ENCODE measurements at regions not wholly inside any gene's neighbourhood (a gene's known extent, or its start where the extent isn't known, plus 50 kb on each side); places are given as distances from the start of the nearest gene placed in this dataset.

DNA sequence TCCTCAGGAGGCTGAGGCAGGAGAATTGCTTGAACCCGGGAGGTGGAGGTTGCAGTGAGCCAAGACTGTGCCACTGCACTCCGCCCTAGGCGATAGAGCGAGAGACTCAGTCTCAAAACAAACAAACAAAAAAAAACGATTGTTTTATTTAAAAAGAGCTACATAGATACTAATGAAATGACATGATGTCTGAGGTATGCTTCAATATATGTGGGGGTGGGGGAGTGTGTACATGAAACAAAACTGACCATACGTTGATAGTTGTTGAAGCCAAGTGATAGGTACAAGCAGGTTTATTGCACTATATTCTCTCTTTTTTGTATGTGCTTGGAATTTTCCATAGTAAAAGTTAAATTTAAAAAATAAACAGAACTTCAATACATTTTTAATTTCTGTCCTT is 240.1 kb downstream of the TFAP2A start:
- Histone ChIP-seq H4K20me1 (replicated peaks; ENCODE audit: control insufficient read depth, extremely low read depth, insufficient read depth, low read length) (no peaks in the 10 kb centered on the region), H2AFZ (ENCODE audit: low read depth, low read length) (no peak overlapping the region), H3K79me2 (ENCODE audit: control insufficient read depth, insufficient read depth, low read length) (no peaks in the 10 kb centered on the region), H3K36me3 (ENCODE audit: control insufficient read depth in 2 of 2, extremely low read depth in 1 of 2, insufficient read depth in 2 of 2, low read length in 2 of 2) (no peaks in the 10 kb centered on the region), H3K9ac (replicated peaks; ENCODE audit: extremely low read depth, insufficient read depth, low read length) (no peak overlapping the region), H3K4me3 (replicated peaks in 1 of 3; ENCODE audit: insufficient read depth in 1 of 3, low read depth in 1 of 3, low read length in 3 of 3) (no peak overlapping the region), H3K4me1 (ENCODE audit: control insufficient read depth, extremely low read depth, insufficient read depth, low read length) (no peaks in the 10 kb centered on the region), H3K9me3 (replicated peaks; ENCODE audit: control insufficient read depth, insufficient read depth, low read length) (peaks cover 2% of the 10 kb centered on the region), H3K27ac (ENCODE audit: insufficient read depth, low read depth, low read length) (no peak overlapping the region), H3K4me2 (ENCODE audit: insufficient read depth, low read length) (no peak overlapping the region), H3K27me3 (ENCODE audit: control insufficient read depth in 2 of 2, insufficient read depth in 2 of 2, low read length in 2 of 2) (no peaks in the 10 kb centered on the region), H3K9me1 (replicated peaks; ENCODE audit: control insufficient read depth, extremely low read depth, insufficient read depth, low read length) (no peaks in the 10 kb centered on the region)
- ChIA-PET POLR2A (no interaction called here), CTCF (no interaction called here)
- dilution Hi-C loops (cut with MboI; ENCODE audit: extremely low pct_ligation_motif_present, low sequenced_read_pairs) (no loop called here), intact Hi-C loops (cut with micrococcal nuclease) (no loop called here)
- BruUV-seq (replicated peaks), result no TSS peak
- TF ChIP-seq FOS (IDR thresholded peaks at IDR 0.05; ENCODE audit: borderline replicate concordance, insufficient read depth, low read length), result no peak
- TF ChIP-seq, protein P1, sequence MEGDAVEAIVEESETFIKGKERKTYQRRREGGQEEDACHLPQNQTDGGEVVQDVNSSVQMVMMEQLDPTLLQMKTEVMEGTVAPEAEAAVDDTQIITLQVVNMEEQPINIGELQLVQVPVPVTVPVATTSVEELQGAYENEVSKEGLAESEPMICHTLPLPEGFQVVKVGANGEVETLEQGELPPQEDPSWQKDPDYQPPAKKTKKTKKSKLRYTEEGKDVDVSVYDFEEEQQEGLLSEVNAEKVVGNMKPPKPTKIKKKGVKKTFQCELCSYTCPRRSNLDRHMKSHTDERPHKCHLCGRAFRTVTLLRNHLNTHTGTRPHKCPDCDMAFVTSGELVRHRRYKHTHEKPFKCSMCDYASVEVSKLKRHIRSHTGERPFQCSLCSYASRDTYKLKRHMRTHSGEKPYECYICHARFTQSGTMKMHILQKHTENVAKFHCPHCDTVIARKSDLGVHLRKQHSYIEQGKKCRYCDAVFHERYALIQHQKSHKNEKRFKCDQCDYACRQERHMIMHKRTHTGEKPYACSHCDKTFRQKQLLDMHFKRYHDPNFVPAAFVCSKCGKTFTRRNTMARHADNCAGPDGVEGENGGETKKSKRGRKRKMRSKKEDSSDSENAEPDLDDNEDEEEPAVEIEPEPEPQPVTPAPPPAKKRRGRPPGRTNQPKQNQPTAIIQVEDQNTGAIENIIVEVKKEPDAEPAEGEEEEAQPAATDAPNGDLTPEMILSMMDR (IDR thresholded peaks at IDR 0.05; ENCODE audit: extremely low read depth in 1 of 2, insufficient read depth in 1 of 2, low read depth in 1 of 2, low read length in 2 of 2), result no peak
- no peak for TF ChIP-seq POLR2AphosphoS5 (IDR thresholded peaks at IDR 0.05; ENCODE audit: insufficient read depth, low read depth, low read length)
- no peak for TF ChIP-seq MYC (IDR thresholded peaks at IDR 0.05; ENCODE audit: low read depth, low read length)
- no peak for TF ChIP-seq MAX (IDR thresholded peaks at IDR 0.05; ENCODE audit: insufficient read depth, insufficient read length)
- TF ChIP-seq POLR2A (IDR thresholded peaks at IDR 0.05; ENCODE audit: low read depth, low read length), result no peak
- no peak for TF ChIP-seq JUN (IDR thresholded peaks at IDR 0.05; ENCODE audit: borderline replicate concordance, insufficient read depth, insufficient read length, low read depth)
- no peak for TF ChIP-seq GATA2 (IDR thresholded peaks at IDR 0.05; ENCODE audit: insufficient read depth, insufficient read length, low read depth, low read length)
- no peak for TF ChIP-seq EZH2 (IDR thresholded peaks at IDR 0.05; ENCODE audit: borderline replicate concordance, low read depth, low read length, severe bottlenecking)
- no peak for FAIRE-seq
- no peak for DNase-seq (ENCODE audit: low read depth, low spot score)
